HuH-7.5 (cell line): ENCODE measurements at regions not wholly inside any gene's neighbourhood (a gene's known extent, or its start where the extent isn't known, plus 50 kb on each side); places are given as distances from the start of the nearest gene placed in this dataset.
"Not testable (repeated sequence)": the region's sequence is repeated elsewhere in the genome, so short reads cannot be mapped to it uniquely, and the experiment has no call there.

Source experiments
- DNase-seq: peaks from one replicate; pipeline ENCODE4 v3.0.0; 2011; ENCODE audit warnings: low spot score

DNA sequence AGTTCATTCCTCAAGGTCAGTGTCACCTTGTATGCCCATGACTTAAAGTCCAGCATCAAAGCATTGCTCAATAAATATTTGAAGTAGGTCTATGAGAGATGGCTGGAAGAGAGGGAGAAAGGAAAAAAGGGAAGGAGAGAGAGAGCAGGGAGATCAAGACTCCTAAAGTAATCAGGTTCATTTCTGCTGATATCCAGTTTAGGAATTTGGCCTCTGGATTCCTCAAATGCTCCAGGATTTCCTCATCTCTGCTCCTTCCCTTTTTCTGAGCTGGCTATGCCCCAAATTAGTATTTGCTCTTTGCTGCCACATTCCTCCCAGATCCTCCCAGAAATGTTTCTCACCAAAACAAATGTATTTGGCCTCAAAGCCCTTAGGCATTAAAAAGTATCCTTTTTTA is 739.4 kb upstream of the CHAC2 start:
- DNase-seq, result no peak

GRCh38 chr2:53022248-53022647 is 745.4 kb upstream of the CHAC2 start:
- DNase-seq, result not testable (repeated sequence)

DNA sequence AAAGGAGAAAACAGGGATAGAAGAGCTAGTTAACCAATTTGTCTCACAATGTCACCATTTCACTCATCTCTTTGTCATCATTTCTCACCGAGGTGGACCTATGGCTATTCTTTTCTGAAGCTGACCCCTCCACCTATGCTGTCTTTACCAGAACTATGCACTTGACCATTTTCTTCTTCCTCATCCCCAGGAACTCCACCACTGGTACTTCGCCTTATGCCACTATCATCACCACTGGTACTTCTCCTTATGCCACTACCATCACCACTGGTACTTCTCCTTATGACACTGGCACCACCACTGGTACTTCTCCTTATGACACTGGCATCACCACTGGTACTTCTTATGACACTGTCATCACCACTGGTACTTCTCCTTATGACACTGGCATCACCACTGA is 745.8 kb upstream of the CHAC2 start:
- no peak for DNase-seq

DNA sequence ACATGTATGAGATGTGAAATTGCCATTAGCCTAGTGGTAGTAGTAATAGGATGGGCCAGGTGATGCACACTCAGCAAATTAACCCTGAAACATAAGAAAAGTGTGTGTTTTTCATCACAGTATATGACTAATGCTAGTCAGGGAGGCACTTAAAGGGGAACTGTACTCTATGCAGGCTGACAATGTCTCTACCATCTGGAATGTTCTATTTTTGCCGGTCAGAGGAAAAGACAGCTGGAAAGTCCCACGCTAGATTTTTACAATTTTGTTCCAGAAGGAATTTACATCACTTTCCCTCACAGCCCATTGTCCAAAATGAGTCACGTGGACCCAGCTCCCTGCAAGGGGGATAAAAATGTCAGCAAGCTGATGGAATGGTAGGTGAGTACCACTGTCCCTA is 746.3 kb upstream of the CHAC2 start:
- DNase-seq, result no peak

DNA sequence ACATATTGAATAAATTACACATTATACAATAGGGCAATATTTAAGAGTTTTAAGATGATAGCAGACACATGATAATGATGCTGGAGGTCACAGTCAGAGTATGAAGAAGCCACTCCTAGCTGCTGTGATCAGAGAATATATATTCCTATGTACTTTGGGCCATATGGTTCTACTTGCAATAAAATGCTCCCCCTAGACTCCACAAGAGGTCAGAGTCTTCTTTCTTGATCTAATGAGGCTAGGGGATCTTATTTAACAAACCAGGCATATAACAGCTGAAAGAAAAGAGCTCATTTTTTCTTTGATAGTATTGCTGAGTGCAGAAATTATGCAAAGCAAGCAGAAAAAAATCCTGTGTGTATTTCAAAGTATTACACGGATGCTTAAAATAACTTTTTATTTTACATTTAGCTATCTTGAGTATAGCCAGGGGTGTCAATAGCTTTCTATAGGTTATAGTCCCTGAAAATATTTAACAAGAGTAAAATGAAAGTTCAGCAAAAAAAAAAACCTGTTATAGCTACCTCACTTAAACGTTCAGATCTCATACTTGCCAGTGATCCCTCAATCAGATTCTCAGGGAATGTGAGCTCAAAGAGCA is 748.7 kb upstream of the CHAC2 start:
- DNase-seq, result peak; percentile 13

DNA sequence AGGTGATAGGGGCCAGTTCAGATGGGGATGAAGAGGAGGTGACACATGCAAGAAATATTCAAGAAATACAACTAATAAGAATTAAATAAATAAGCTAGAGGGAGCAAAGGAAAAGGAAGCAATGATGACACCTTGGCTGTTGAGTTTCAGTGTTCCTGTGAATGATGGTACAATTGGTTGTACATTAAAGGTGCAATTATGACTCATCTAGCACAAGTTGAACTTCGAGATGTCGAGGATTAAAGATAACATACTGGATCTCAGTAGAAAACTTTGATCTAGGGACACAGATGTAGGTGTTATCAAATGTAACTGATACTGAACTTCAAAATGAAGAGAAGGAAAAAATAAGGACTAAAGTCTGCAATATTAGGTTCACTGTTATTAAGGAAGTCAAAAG is 760.6 kb upstream of the CHAC2 start:
- DNase-seq, result no peak

GRCh38 chr2:53004413-53004812 is 763.2 kb upstream of the CHAC2 start:
- no peak for DNase-seq

GRCh38 chr2:52995424-52995823 is 772.2 kb upstream of the CHAC2 start:
- DNase-seq, result no peak

GRCh38 chr2:52976143-52976949 is 791.3 kb upstream of the CHAC2 start:
- no peak for DNase-seq

DNA sequence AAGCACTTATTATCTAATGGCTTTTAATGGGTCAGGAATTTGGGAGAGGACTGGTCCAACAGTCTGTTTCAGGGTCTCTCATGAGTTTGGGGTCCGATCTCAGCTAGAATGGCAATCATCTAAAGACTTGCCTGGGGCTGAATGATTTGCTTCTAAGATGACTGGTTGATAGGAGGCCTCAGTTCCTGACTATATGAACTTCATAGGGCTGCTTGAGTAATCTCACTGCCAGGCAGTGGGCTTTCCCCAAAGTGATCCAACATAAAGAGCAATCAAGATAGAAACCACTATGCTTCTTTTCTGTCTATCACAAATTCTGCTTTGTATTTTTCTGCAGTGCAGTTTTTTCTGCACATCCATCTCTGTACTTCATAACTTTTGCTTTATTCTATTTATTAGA is 793.5 kb upstream of the CHAC2 start:
- no peak for DNase-seq

GRCh38 chr2:52970642-52971041 is 797.0 kb upstream of the CHAC2 start:
- DNase-seq, result no peak

GRCh38 chr2:52968043-52968442 is 799.6 kb upstream of the CHAC2 start:
- no peak for DNase-seq

DNA sequence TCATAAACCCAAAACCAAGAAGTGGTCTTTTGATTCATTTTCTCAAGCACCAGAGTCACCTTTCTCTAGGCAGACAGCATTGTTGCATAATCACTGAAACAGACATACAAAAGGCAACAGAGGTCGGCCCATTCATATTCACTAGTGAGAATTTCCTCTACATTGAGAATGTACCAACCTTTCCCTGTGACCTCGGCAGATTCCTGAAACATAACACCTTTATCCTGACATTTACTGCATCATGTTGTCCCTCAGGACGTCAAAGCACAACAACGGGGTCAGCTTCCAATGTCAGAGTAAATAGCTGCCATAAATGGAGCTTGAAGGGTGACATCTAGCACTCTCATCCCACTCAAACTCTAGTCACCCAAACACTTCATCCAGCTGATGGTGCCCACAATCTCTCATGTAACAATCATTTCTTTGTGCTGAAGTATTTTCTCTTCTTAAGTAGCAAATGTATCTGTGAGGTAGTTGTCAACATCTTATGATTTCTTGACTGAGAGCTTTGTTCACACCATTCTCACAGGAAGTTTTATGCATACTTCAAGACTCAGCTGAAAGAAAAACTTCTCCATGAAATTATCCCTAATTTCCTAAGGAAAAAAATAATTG is 802.6 kb upstream of the CHAC2 start:
- DNase-seq, result no peak

GRCh38 chr2:52961403-52961802 is 806.2 kb upstream of the CHAC2 start:
- no peak for DNase-seq

DNA sequence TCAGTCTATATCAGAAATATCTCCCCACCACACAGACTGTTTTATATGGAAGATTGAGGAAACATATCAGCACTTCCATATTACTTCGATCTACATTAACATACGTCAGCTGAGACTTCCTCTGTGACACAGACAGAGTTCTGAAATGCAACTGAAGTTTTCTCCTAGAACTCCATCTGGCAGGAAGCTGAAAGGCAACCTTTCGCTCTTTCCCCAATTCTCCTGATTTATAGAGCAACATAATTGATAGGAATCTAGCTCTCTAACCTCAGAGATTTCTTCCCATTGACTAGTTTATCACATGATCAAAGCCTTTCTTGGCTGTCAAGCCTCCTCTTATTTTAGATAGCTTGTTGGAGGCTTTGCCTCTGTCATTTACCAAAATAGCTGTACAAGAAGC is 806.7 kb upstream of the CHAC2 start:
- DNase-seq, result no peak

- no peak for DNase-seq
Measured at GRCh38 chr2:52959801-52960200, 807.8 kb upstream of the CHAC2 start.

- no peak for DNase-seq
Measured at GRCh38 chr2:52956766-52957165, 810.8 kb upstream of the CHAC2 start.

DNA sequence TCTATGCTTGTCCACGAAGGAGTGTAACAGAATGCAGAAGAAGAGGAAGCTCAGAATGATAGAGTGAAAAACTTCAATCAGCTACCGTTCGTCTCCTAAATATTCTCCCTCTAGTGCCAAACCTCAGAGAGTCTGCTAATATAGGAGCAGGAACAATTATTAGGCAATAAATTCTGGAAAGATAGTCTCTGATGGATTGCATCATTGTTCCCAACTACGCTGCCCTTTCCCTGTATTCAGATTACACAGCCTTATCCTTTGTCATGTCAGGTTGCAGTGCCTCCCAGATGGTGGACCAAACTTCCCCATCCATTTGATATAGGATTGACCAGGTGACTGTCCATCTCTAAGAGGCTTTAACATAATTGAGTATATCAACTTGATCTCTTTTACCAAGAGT is 811.5 kb upstream of the CHAC2 start:
- no peak for DNase-seq

GRCh38 chr2:52955079-52955478 is 812.5 kb upstream of the CHAC2 start:
- DNase-seq, result no peak

DNA sequence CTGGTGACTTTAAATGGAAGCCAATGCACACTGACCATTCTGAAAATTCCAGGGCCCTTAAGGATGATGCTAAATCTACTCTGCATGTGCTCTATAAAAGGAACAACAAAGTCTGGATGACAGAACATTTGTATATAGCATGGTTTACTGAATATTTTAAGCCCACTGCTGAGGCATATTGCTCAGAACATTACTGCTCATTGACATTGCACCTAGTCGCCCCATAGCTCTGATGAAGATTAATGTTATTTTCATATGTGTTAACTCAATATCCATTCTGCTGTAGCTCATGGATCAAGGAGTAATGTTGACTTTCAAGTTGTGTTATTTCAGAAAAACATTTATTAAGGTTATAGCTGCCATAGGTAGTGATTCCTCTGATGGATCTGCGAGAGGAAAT is 827.5 kb upstream of the CHAC2 start:
- DNase-seq, result no peak

DNA sequence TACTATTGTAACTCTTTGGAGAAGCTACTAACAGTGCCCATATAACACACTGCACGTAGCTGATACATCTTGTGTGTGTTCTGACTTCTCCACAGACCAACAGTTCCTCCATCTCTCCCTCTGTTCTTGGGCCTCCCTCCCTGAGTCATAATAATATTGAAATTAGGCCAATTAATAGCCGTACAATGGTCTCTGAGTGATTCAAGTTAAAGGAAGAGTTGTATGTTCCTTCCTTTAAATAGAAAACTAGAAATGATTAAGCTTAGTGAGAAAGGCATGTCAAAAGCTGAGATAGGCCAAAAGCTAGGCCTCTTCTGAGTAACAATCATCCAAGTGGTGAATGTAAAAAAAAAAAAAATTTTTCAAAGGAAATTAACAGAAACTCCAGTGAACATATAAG is 828.4 kb upstream of the CHAC2 start:
- DNase-seq, result no peak

- DNase-seq, result no peak
Measured at GRCh38 chr2:52936029-52936428, 831.6 kb upstream of the CHAC2 start.

- DNase-seq, result no peak
Measured at GRCh38 chr2:52934920-52935640, 832.5 kb upstream of the CHAC2 start.
